ENCODE measurements at regions not wholly inside any gene's neighbourhood (a gene's known extent, or its start where the extent isn't known, plus 50 kb on each side); places are given as distances from the start of the nearest gene placed in this dataset.
A peak's percentile ranks its signal among the peaks of the same experiment; 100 is the strongest.

- TF ChIP-seq GATA3 (IDR thresholded peaks at IDR 0.05; ENCODE audit: low read depth, low read length) (no peak), GATA2 (IDR thresholded peaks at IDR 0.05; ENCODE audit: low read depth, low read length) (no peak)
Observed at GRCh38 chr1:30660241-30660640, 63.1 kb downstream of the MATN1 start.

- TF ChIP-seq GATA2 (IDR thresholded peaks at IDR 0.05; ENCODE audit: low read depth, low read length), result no peak
- no peak for TF ChIP-seq GATA3 (IDR thresholded peaks at IDR 0.05; ENCODE audit: low read depth, low read length)
Observed at GRCh38 chr1:30659702-30660101, 63.7 kb downstream of the MATN1 start.

GRCh38 chr1:30658014-30658336, 65.4 kb downstream of the MATN1 start:
- no peak for TF ChIP-seq GATA2 (IDR thresholded peaks at IDR 0.05; ENCODE audit: low read depth, low read length)
- TF ChIP-seq GATA3 (IDR thresholded peaks at IDR 0.05; ENCODE audit: low read depth, low read length), result no peak

- TF ChIP-seq GATA3 (IDR thresholded peaks at IDR 0.05; ENCODE audit: low read depth, low read length), result no peak
Observed at GRCh38 chr1:30657131-30658013, 66.0 kb downstream of the MATN1 start.

- no peak for TF ChIP-seq GATA3 (IDR thresholded peaks at IDR 0.05; ENCODE audit: low read depth, low read length)
- TF ChIP-seq GATA2 (IDR thresholded peaks at IDR 0.05; ENCODE audit: low read depth, low read length), result no peak
Observed at GRCh38 chr1:30656171-30656940, 67.0 kb downstream of the MATN1 start.

- TF ChIP-seq GATA3 (IDR thresholded peaks at IDR 0.05; ENCODE audit: low read depth, low read length) (no peak), GATA2 (IDR thresholded peaks at IDR 0.05; ENCODE audit: low read depth, low read length) (no peak)
Observed at GRCh38 chr1:30655672-30656071, 67.7 kb downstream of the MATN1 start.

GRCh38 chr1:30654188-30654587, 69.2 kb downstream of the MATN1 start:
- TF ChIP-seq GATA2 (IDR thresholded peaks at IDR 0.05; ENCODE audit: low read depth, low read length), result no peak
- TF ChIP-seq GATA3 (IDR thresholded peaks at IDR 0.05; ENCODE audit: low read depth, low read length), result no peak

GRCh38 chr1:30652152-30652841, 71.1 kb downstream of the MATN1 start:
- TF ChIP-seq GATA3 (IDR thresholded peaks at IDR 0.05; ENCODE audit: low read depth, low read length) (no peak), GATA2 (IDR thresholded peaks at IDR 0.05; ENCODE audit: low read depth, low read length) (no peak)

- no peak for TF ChIP-seq GATA3 (IDR thresholded peaks at IDR 0.05; ENCODE audit: low read depth, low read length)
- no peak for TF ChIP-seq GATA2 (IDR thresholded peaks at IDR 0.05; ENCODE audit: low read depth, low read length)
Observed at GRCh38 chr1:30650968-30651320, 72.4 kb downstream of the MATN1 start.

- TF ChIP-seq GATA3 (IDR thresholded peaks at IDR 0.05; ENCODE audit: low read depth, low read length) (no peak), GATA2 (IDR thresholded peaks at IDR 0.05; ENCODE audit: low read depth, low read length) (peak; percentile 65)
Observed at GRCh38 chr1:30650038-30650967, 73.1 kb downstream of the MATN1 start.

- no peak for TF ChIP-seq GATA2 (IDR thresholded peaks at IDR 0.05; ENCODE audit: low read depth, low read length)
- no peak for TF ChIP-seq GATA3 (IDR thresholded peaks at IDR 0.05; ENCODE audit: low read depth, low read length)
Observed at GRCh38 chr1:30649321-30649991, 73.9 kb downstream of the MATN1 start.

- TF ChIP-seq GATA3 (IDR thresholded peaks at IDR 0.05; ENCODE audit: low read depth, low read length) (no peak), GATA2 (IDR thresholded peaks at IDR 0.05; ENCODE audit: low read depth, low read length) (no peak)
Observed at GRCh38 chr1:30648408-30649000, 74.9 kb downstream of the MATN1 start.

GRCh38 chr1:30645807-30646206, 77.6 kb downstream of the MATN1 start:
- no peak for TF ChIP-seq GATA2 (IDR thresholded peaks at IDR 0.05; ENCODE audit: low read depth, low read length)
- TF ChIP-seq GATA3 (IDR thresholded peaks at IDR 0.05; ENCODE audit: low read depth, low read length), result no peak

Measured in SH-SY5Y (cell line).